Heart left ventricle (tissue), 16 donors: ENCODE measurements at regions not wholly inside any gene's neighbourhood (a gene's known extent, or its start where the extent isn't known, plus 50 kb on each side); places are given as distances from the start of the nearest gene placed in this dataset.
"Not testable (repeated sequence)": the region's sequence is repeated elsewhere in the genome, so short reads cannot be mapped to it uniquely, and the experiment has no call there.

Experiments used
- ATAC-seq, 4 donors: fragments of 200-7000 bp; cut with Tn5 transposase; one replicate each; pipeline ENCODE4 v1.9.1; 2020 to 2022; ENCODE audit warnings: moderate library complexity in 4 of 4, mild to moderate bottlenecking in 3 of 4, moderate number of reproducible peaks in 1 of 4
- DNase-seq, 5 donors: peaks; one replicate each; pipeline ENCODE4 v3.0.0-alpha.2; 2020
- H3K27ac ChIP-seq, 12 donors: fragments of 200-600 bp; sonication (generic) in 4 of 12; one replicate each; pipeline versions ENCODE4 v1.5.0 to v1.8.0; 2016 to 2022; ENCODE audit warnings: mild to moderate bottlenecking in 2 of 12
- H3K27me3 ChIP-seq, 9 donors: fragments of 200-600 bp; sonication (generic) in 2 of 9; one replicate each; pipeline versions ENCODE4 v1.5.1 to v1.8.0; 2016 to 2022; ENCODE audit warnings: mild to moderate bottlenecking in 3 of 9
- H3K36me3 ChIP-seq, 9 donors: fragments of 200-600 bp; sonication (generic) in 2 of 9; one replicate each; pipeline versions ENCODE4 v1.5.0 to v1.8.0; 2018 to 2022; ENCODE audit warnings: mild to moderate bottlenecking in 2 of 9
- H3K4me1 ChIP-seq, 12 donors: fragments of 200-600 bp; sonication (generic) in 4 of 12; one replicate each; pipeline versions ENCODE4 v1.5.0 to v1.8.0; 2016 to 2022; ENCODE audit warnings: mild to moderate bottlenecking in 3 of 12
- H3K4me3 ChIP-seq, 12 donors: fragments of 200-600 bp; sonication (generic) in 4 of 12; one replicate each; pipeline versions ENCODE4 v1.5.0 to v1.8.0; 2017 to 2022; ENCODE audit warnings: mild to moderate bottlenecking in 9 of 12, moderate library complexity in 4 of 12
- H3K9me3 ChIP-seq, 12 donors: fragments of 200-600 bp; sonication (generic) in 4 of 12; one replicate each; pipeline versions ENCODE4 v1.5.0 to v1.8.0; 2016 to 2022; ENCODE audit warnings: mild to moderate bottlenecking in 1 of 12
- POLR2A ChIP-seq, 2 donors: fragments of 450-650 bp; IDR thresholded peaks; one replicate each; pipeline ENCODE4 v1.6.1; 2017; ENCODE audit warnings: antibody characterized with exemption in 2 of 2, mild to moderate bottlenecking in 2 of 2, moderate library complexity in 2 of 2
- WGBS, 4 donors: extraction: QIAGEN DNeasy Blood & Tissue Kit in 2 of 4; methylation state at CpG; one replicate each; pipeline versions ENCODE4 v1.1.5 to v1.1.7; 2013 to 2018; 5-methylcytosine and 5-hydroxymethylcytosine counted together
- intact Hi-C, 10 donors: fragments of 100-400 bp; cut with DNase I; formaldehyde crosslinking; loops; one replicate each; pipeline versions ENCODE4 v1.11.1 to v1.14.2; 2022
- TF ChIP-seq, protein P1 (sequence below), 12 donors: fragments of 200-600 bp; sonication (generic) in 4 of 12; IDR thresholded peaks; one replicate each; pipeline versions ENCODE4 v1.5.0 to v1.8.0; 2018 to 2022; ENCODE audit warnings: antibody characterized with exemption in 12 of 12, mild to moderate bottlenecking in 5 of 12
- donor health status: ischemic (EF 13 %, LVEDD 7.1; RV severe dilation, severe dysfunction).
- donor health status: healthy with polysubstance abuse.
- donor health status: DM: no; HTN: yes; CAD: no.
- donor health status: DM: no; HTN: no; CAD: no.
- donor health status: ischemic (EF 25% LVEDD 6.9; RV normal size, moderate dysfunction).
- donor health status: ischemic (EF 25% LVEDD 5.7; RV mildly dilated, moderate dysfunction).
- donor health status: healthy.
- donor health status: DM: yes; HTN: yes; CAD: no.
- donor health status: ischemic (EF 35%, LVEDD 5.7; RV mildly dilated, moderate dysfunction).
- donor health status: nonischemic (EF 11% LVEDD 7.7; RV severe dilation, severe dysfunction).
- donor health status: DM: yes; HTN: yes; CAD: no.
- donor health status: PGD.
- donor health status: ischemic (EF 29% LVEDD 5.4; RV normal size, mild dysfunction).
- donor health status: nonischemic (EF 23%, LVEDD 6.1; RV moderate dilation, normal function).

DNA sequence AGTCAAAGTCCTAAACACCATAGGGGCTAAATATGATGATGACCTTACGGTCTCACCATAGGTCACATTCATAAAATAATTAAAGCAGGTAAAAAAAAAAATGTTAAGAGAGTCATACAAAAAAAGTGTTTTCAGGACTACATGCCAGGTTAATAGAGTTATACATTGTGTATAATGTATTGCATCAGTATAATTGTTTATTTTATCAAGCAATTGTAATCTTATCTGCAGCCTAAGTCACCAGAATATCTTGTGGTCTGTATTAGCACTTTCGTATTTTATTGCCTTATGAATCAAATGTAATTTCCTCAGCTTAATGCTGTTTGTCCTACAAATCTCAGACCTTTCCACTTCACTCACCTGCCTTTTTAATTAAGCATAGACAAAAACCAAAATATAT is 972.9 kb upstream of the PCDH20 start:
- Histone ChIP-seq H3K4me3 (no peak overlapping the region), H3K9me3 (peaks cover 0 to 5% (median 0%) of the 10 kb centered on the region in 12 donors), H3K36me3 (no peaks in the 10 kb centered on the region), H3K4me1 (no peaks in the 10 kb centered on the region), H3K27ac (no peak overlapping the region), H3K27me3 (no peaks in the 10 kb centered on the region)
- ATAC-seq = no peak
- TF ChIP-seq POLR2A (IDR thresholded peaks at IDR 0.05) = no peak
- TF ChIP-seq, protein P1, sequence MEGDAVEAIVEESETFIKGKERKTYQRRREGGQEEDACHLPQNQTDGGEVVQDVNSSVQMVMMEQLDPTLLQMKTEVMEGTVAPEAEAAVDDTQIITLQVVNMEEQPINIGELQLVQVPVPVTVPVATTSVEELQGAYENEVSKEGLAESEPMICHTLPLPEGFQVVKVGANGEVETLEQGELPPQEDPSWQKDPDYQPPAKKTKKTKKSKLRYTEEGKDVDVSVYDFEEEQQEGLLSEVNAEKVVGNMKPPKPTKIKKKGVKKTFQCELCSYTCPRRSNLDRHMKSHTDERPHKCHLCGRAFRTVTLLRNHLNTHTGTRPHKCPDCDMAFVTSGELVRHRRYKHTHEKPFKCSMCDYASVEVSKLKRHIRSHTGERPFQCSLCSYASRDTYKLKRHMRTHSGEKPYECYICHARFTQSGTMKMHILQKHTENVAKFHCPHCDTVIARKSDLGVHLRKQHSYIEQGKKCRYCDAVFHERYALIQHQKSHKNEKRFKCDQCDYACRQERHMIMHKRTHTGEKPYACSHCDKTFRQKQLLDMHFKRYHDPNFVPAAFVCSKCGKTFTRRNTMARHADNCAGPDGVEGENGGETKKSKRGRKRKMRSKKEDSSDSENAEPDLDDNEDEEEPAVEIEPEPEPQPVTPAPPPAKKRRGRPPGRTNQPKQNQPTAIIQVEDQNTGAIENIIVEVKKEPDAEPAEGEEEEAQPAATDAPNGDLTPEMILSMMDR (IDR thresholded peaks at IDR 0.05) = no peak
- intact Hi-C loops = no loop called here
- DNase-seq = no peak
- WGBS, 4 donors = 62 to 75% (median 68%) methylated on average over 2 of the region's 2 CpGs

- H3K4me1 ChIP-seq = no peaks in the 10 kb centered on the region
- no peak for TF ChIP-seq POLR2A (IDR thresholded peaks at IDR 0.05)
- TF ChIP-seq, protein P1 (IDR thresholded peaks at IDR 0.05) = no peak
- H3K36me3 ChIP-seq = no peaks in the 10 kb centered on the region
- H3K9me3 ChIP-seq = peaks cover 0 to 2% (median 0%) of the 10 kb centered on the region in 12 donors
- H3K27ac ChIP-seq = no peak overlapping the region
- intact Hi-C loops = no loop called here
- DNase-seq (no peak), ATAC-seq (no peak)
- H3K4me3 ChIP-seq = no peak overlapping the region
- 25 to 34% (median 27%) methylated on average over 3 of the region's 3 CpGs for WGBS, 4 donors
- H3K27me3 ChIP-seq = no peaks in the 10 kb centered on the region
These were observed 972.0 kb upstream of the PCDH20 start for GRCh38 chr13:62387647-62388046.

- ATAC-seq, H3K9me3 ChIP-seq, intact Hi-C loops, H3K4me3 ChIP-seq, H3K36me3 ChIP-seq, H3K27me3 ChIP-seq, H3K4me1 ChIP-seq, DNase-seq, H3K27ac ChIP-seq: not testable (repeated sequence)
- WGBS, 4 donors = 67 to 96% (median 89%) methylated on average over 3 to 21 of the region's 21 CpGs
These were observed 963.6 kb upstream of the PCDH20 start for GRCh38 chr13:62379241-62379640.

DNA sequence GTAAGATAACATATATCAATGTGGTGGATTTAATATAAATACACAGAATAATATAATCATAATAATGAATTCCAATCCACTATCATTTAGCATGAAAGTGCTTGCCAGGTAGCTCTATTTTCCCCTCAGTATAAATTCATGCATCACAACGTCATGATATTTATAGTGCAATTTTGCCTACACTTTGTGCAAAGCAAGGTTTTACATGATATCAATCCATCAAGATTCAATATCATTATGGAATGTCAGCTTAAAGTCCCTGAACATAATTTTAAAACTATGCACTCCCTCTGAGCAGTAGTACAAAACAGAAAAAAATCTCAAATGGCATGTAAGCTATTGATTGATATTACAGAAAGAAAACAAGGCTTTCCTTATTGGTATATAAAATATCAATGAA is 962.2 kb upstream of the PCDH20 start:
- DNase-seq = no peak

GRCh38 chr13:62375653-62376052 is 960.0 kb upstream of the PCDH20 start:
- no peak for ATAC-seq
- intact Hi-C loops = no loop called here
- 80 to 89% (median 85%) methylated on average over 2 of the region's 2 CpGs for WGBS, 4 donors

More for the DNA sequence above, 962.2 kb upstream of the PCDH20 start:
- Histone ChIP-seq H3K4me1 (no peaks in the 10 kb centered on the region), H3K27ac (no peak overlapping the region), H3K4me3 (no peak overlapping the region), H3K36me3 (no peaks in the 10 kb centered on the region), H3K27me3 (no peaks in the 10 kb centered on the region), H3K9me3 (no peaks in the 10 kb centered on the region)
- no peak for TF ChIP-seq POLR2A (IDR thresholded peaks at IDR 0.05)
- TF ChIP-seq, protein P1 (IDR thresholded peaks at IDR 0.05) = no peak
- intact Hi-C loops = no loop called here
- no peak for ATAC-seq
- WGBS, 4 donors = 68 to 80% (median 71%) methylated on average over 1 of the region's 1 CpG

More at GRCh38 chr13:62375653-62376052, 960.0 kb upstream of the PCDH20 start:
- no peaks in the 10 kb centered on the region for H3K9me3 ChIP-seq
- H3K4me1 ChIP-seq = no peaks in the 10 kb centered on the region
- no peak for TF ChIP-seq POLR2A (IDR thresholded peaks at IDR 0.05)
- TF ChIP-seq, protein P1 (IDR thresholded peaks at IDR 0.05) = no peak
- H3K36me3 ChIP-seq = no peaks in the 10 kb centered on the region
- no peak overlapping the region for H3K27ac ChIP-seq
- H3K4me3 ChIP-seq = no peak overlapping the region
- no peak for DNase-seq
- H3K27me3 ChIP-seq = no peaks in the 10 kb centered on the region
